AG08395 (cell line): ENCODE measurements at regions not wholly inside any gene's neighbourhood (a gene's known extent, or its start where the extent isn't known, plus 50 kb on each side); places are given as distances from the start of the nearest gene placed in this dataset.
A peak's percentile ranks its signal among the peaks of the same experiment; 100 is the strongest.

ENCODE experiments used
- DNase-seq: peaks from one replicate; pipeline ENCODE4 v3.0.0; 2012; ENCODE audit warnings: mixed read lengths, low spot score

DNA sequence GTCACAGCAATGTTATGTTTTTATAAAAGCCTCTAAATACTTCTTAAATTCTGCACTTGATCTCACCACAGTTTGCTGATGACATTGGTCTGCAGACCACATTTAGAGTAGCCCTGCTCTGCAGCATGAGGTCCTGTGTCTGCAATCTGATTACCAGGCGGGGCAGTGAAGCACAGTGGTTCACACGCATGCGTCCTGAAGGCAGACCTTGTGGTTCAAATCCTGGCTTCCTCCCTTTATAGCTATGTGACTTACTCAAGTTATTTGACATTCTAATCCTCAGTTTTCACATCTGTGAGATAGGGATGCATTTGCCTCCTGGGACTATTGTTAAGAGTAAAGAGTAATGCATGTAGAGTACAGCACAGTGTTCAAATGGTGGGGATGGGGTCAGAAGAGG, 50.3 kb downstream of the BMAL2 start:
- DNase-seq = no peak

DNA sequence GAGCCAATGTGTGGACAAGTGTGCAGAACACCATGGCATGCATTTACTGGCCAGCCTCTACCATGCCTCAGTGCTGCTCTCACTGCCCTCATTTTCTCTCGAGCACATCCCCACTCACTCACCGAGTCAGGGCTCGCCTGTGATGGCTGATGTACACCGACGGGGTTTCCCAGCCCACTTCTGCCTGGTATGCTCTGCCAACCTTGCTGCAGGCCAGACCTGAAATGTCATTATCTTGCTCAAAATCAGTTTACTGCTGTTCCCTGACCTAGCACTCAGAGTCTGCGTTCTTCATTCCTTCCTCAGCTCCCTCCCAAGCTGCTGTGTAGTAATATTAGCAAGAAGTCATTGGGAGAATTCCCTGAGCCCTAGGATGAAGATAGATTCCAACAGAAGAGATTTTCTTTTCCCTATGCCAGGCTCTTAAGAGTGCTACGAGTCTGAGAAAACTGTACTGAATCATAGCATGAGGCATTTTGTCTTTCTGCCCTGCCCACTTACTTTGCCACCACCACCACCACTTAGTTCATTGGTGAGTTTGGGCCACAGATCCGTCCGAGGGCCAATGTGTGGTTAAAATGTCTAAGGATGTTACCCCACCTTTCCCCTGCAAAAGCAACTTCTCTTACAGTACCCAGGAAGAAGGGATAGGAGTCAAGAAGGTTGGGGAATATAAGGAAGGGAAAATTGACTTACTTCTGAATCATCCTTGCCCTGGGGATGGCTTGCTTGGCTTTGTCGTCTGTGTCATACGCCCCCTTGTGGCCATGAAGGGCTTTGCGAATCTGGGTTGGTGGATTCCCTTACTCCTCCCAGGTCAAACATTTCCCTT, 51.0 kb downstream of the BMAL2 start:
- peak; percentile 86 for DNase-seq

DNA sequence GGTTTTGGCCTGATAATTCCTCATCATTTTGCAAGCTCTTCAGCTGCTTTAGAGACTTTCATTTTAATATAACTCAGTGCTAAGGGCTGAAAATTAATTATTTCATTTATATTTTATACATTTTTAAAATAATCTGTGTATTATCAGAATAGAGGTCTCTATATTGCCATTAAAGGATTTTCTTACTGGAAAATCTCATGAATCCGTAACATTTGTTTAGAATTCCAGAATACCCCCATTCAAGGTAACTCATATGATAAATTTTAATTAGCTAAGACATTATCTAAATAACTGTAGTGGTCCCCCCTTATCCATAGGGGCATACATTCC, 51.6 kb downstream of the BMAL2 start:
- no peak for DNase-seq

DNA sequence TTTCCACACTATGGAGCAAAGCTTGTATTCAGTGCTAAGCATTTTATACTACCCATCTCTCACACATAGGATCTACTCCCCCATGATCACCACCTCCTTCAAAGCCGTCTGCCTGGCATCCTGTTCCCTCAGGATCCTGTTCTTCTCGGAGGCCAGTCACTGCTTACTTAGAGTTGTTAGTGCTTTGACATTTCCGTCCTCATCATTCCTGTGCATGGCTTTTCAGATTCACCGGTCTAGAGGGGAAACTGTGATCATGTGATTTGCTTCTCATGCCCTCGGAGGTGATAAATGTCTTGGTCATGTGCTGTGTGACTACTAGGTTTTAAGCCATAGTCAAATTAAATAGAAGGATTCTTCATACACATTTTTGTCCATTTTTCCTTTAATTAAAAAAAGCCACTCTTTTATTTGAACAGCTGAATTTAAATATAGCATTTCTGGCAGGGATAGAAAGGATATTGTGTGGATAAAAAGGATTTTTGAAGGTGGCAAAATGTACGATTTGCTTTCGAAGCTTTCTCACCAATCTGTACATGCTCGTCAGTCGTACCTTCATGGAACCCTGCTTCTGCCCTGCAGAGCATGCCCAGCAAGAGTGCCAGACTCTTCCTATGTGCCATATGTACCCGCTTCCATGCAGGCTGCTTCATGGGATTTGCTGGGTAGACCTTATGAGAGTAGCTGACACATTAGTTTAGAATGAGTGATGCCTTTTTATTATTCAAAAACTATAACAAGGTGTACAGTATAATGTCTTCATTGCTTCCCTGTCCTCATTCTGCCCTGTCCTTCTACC, 53.3 kb downstream of the BMAL2 start:
- no peak for DNase-seq

- no peak for DNase-seq
Observed at GRCh38 chr12:27387473-27387872, 54.8 kb downstream of the BMAL2 start.

- no peak for DNase-seq
Observed at GRCh38 chr12:27388650-27389049, 56.0 kb downstream of the BMAL2 start.

DNA sequence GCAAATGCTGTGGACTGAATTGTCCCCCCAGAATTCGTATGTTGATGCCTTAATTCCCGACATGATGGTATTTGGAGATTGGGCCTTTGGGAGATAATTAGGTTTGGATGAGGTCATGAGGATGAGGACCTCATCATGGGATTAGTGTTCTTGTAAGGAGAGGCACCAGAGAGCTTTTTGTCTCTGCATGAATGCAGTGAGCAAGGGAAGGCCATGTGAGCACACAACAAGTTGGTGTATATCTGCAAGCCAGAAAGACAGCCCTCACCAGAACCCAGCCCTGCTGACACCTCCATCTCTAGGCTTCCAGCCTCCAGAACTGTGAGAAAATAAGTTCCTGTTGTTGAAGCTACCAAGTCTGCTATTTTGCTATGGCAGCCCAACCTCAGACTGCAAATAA, 51.9 kb upstream of the SMCO2 start:
- no peak for DNase-seq

- no peak for DNase-seq
Observed at GRCh38 chr12:27396216-27396815, 50.2 kb upstream of the SMCO2 start.
